K562 (cell line): ENCODE measurements at regions not wholly inside any gene's neighbourhood (a gene's known extent, or its start where the extent isn't known, plus 50 kb on each side); places are given as distances from the start of the nearest gene placed in this dataset.

Source experiments
- ATAC-seq: fragments of 200-7000 bp; cut with Tn5 transposase; 3 replicates; pipeline ENCODE4 v1.9.1; 2020; ENCODE audit warnings: moderate library complexity
- BruUV-seq: library from RNA; stranded (reverse); fragments of 400-500 nt; replicated peaks from 2 replicates; lab custom pipeline; 2021; lab: Mats Ljungman, UMichigan
- CTCF ChIA-PET: fragments of 300-600 bp; formaldehyde crosslinking; extraction: SDS; loops from one replicate; lab custom pipeline; 2021; ENCODE audit warnings: low intra/inter-chr PET ratio; lab: Yijun Ruan, JAX
- POLR2A ChIA-PET: fragments of 300-600, 350-650 bp; sonication (Branson Sonifier 250); formaldehyde crosslinking; extraction: SDS; loops from one replicate; lab custom pipeline; 2021; ENCODE audit warnings: antibody characterized with exemption, inconsistent platforms; lab: Yijun Ruan, JAX
- DNase-seq, 4 experiments: peaks; one replicate each; pipeline versions ENCODE4 v3.0.0 to v3.0.0-alpha.2; 2011 to 2018; ENCODE audit warnings: low spot score in 3 of 4, mixed read lengths in 3 of 4; ENCODE audit errors: extremely low read depth in 1 of 4
- FAIRE-seq: peaks from 2 replicates; lab custom pipeline; 2011; peaks lifted over from hg19 to GRCh38; lab: Jason Lieb, UNC
- H2AFZ ChIP-seq: 2 replicates; pipeline ENCODE4 v1.6.0; 2011; ENCODE audit warnings: low read depth, low read length, control low read depth, inconsistent platforms
- H3K27ac ChIP-seq: fragments of 200-600 bp; 3 replicates; pipeline ENCODE4 v1.8.0; 2011; ENCODE audit warnings: low read depth, mild to moderate bottlenecking, control low read depth, inconsistent platforms, low read length, moderate library complexity, mixed read lengths; ENCODE audit errors: extremely low read depth
- H3K27me3 ChIP-seq, 2 experiments: fragments of 300-600 bp in 1 of 2; 2 replicates in 1 of 2; 3 replicates in 1 of 2; pipeline versions ENCODE4 v1.6.0 to v1.8.0; 2011; ENCODE audit warnings: inconsistent platforms in 2 of 2, low read length in 2 of 2, mild to moderate bottlenecking in 1 of 2, mixed read lengths in 1 of 2, moderate library complexity in 1 of 2; ENCODE audit not compliant: control insufficient read depth in 2 of 2, insufficient read depth in 2 of 2
- H3K36me3 ChIP-seq: fragments of 300-600 bp; 3 replicates; pipeline ENCODE4 v1.8.0; 2011; ENCODE audit warnings: mild to moderate bottlenecking, low read length, inconsistent platforms; ENCODE audit not compliant: control insufficient read depth, insufficient read depth
- H3K4me1 ChIP-seq, 2 experiments: fragments of 200-600 bp in 1 of 2; replicated peaks in 1 of 2; 2 replicates in 1 of 2; 3 replicates in 1 of 2; pipeline versions ENCODE4 v1.5.1 to v1.8.0; 2011; ENCODE audit warnings: inconsistent platforms in 2 of 2, low read length in 2 of 2, mild to moderate bottlenecking in 1 of 2, mixed read lengths in 1 of 2, moderate library complexity in 1 of 2; ENCODE audit not compliant: control insufficient read depth in 2 of 2, insufficient read depth in 2 of 2
- H3K4me2 ChIP-seq: 2 replicates; pipeline ENCODE4 v1.6.1; 2011; ENCODE audit warnings: low read length, control low read depth, inconsistent platforms, mixed read lengths; ENCODE audit not compliant: insufficient read depth
- H3K4me3 ChIP-seq: fragments of 200-600 bp; sonication (generic), shearing (Covaris generic); 2 replicates; pipeline ENCODE4 v1.5.1; 2016; ENCODE audit warnings: control low read depth, inconsistent platforms
- H3K79me2 ChIP-seq: fragments of 200-600 bp; 3 replicates; pipeline ENCODE4 v1.8.0; 2011; ENCODE audit warnings: low read length, inconsistent platforms; ENCODE audit not compliant: control insufficient read depth, insufficient read depth
- H3K9ac ChIP-seq, 2 experiments: 2 replicates each; pipeline versions ENCODE4 v1.6.0 to v1.6.1; 2011; ENCODE audit warnings: low read depth in 2 of 2, low read length in 2 of 2, control low read depth in 1 of 2, inconsistent platforms in 1 of 2, mild to moderate bottlenecking in 1 of 2, mixed read lengths in 1 of 2; ENCODE audit not compliant: insufficient read depth in 1 of 2
- H3K9me1 ChIP-seq: one replicate; pipeline ENCODE4 v1.6.0; 2011; ENCODE audit warnings: inconsistent platforms, mild to moderate bottlenecking, low read length, moderate library complexity; ENCODE audit not compliant: control insufficient read depth, insufficient read depth
- H3K9me3 ChIP-seq: replicated peaks from 2 replicates; pipeline ENCODE4 v1.5.1; 2011; ENCODE audit warnings: low read depth, low read length, inconsistent platforms; ENCODE audit not compliant: control insufficient read depth, insufficient read depth
- H4K20me1 ChIP-seq: replicated peaks from 2 replicates; pipeline ENCODE4 v1.6.1; 2011; ENCODE audit warnings: low read length, inconsistent platforms, mixed read lengths; ENCODE audit not compliant: control insufficient read depth, insufficient read depth
- ATF7 ChIP-seq: fragments of 450-650 bp; IDR thresholded peaks from 2 replicates; pipeline ENCODE4 v1.7.1; 2014; ENCODE audit warnings: mild to moderate bottlenecking, moderate library complexity
- C11orf30 ChIP-seq: fragments of 450-650 bp; IDR thresholded peaks from 2 replicates; pipeline ENCODE4 v1.6.1; 2016; ENCODE audit warnings: low read depth, mild to moderate bottlenecking
- CBX2 ChIP-seq: fragments of 200-600 bp; sonication (generic); IDR thresholded peaks from one replicate; pipeline ENCODE4 v1.6.1; 2012; ENCODE audit warnings: mild to moderate bottlenecking, low read length, inconsistent platforms; ENCODE audit not compliant: insufficient read depth, poor library complexity, severe bottlenecking
- DNMT1 ChIP-seq: fragments of 450-650 bp; IDR thresholded peaks from 2 replicates; pipeline ENCODE4 v1.6.1; 2016; ENCODE audit warnings: antibody characterized with exemption, mild to moderate bottlenecking
- KDM1A ChIP-seq, 2 experiments: fragments of 450-650 bp; IDR thresholded peaks; 2 replicates each; pipeline ENCODE4 v1.6.1; 2016; ENCODE audit warnings: mild to moderate bottlenecking in 2 of 2
- MEIS2 ChIP-seq: fragments of 450-650 bp; IDR thresholded peaks from 2 replicates; pipeline ENCODE4 v1.6.1; 2014; ENCODE audit warnings: mild to moderate bottlenecking; ENCODE audit not compliant: partially characterized antibody
- MTF1 ChIP-seq: fragments of 250-450 bp; sonication (Bioruptor Pico); IDR thresholded peaks from 2 replicates; pipeline ENCODE4 v1.9.0; 2021; ENCODE audit warnings: moderate library complexity, mild to moderate bottlenecking, inconsistent platforms, borderline replicate concordance
- NCOA6 ChIP-seq: fragments of 450-650 bp; IDR thresholded peaks from 2 replicates; pipeline ENCODE4 v1.6.1; 2017; ENCODE audit warnings: mild to moderate bottlenecking
- NFE2 ChIP-seq: IDR thresholded peaks from 2 replicates; pipeline ENCODE4 v1.6.1; 2014; ENCODE audit warnings: antibody characterized with exemption, low read depth
- PPARD ChIP-seq: fragments of 250-450 bp; sonication (Bioruptor Pico); IDR thresholded peaks from 2 replicates; pipeline ENCODE4 v1.8.0; 2022; ENCODE audit warnings: inconsistent platforms, mild to moderate bottlenecking, moderate library complexity
- SOX6 ChIP-seq: fragments of 450-650 bp; IDR thresholded peaks from 2 replicates; pipeline ENCODE4 v1.6.1; 2014; ENCODE audit warnings: mild to moderate bottlenecking
- TCF3 ChIP-seq: sonication (generic); formaldehyde crosslinking; IDR thresholded peaks from 2 replicates; pipeline ENCODE4 v1.4.0; 2020; ENCODE audit warnings: mild to moderate bottlenecking, missing genetic modification reagents
- ZBTB1 ChIP-seq: sonication (generic); formaldehyde crosslinking; IDR thresholded peaks from 2 replicates; pipeline ENCODE4 v1.8.1; 2023; ENCODE audit warnings: missing genetic modification reagents, low read depth, mild to moderate bottlenecking, borderline replicate concordance
- ZBTB17 ChIP-seq: fragments of 450-650 bp; formaldehyde crosslinking; IDR thresholded peaks from 2 replicates; pipeline ENCODE4 v1.4.0; 2020; ENCODE audit warnings: mild to moderate bottlenecking
- ZBTB7A ChIP-seq: IDR thresholded peaks from 2 replicates; pipeline ENCODE4 v1.6.1; 2011; ENCODE audit warnings: low read depth, mild to moderate bottlenecking, low read length, moderate library complexity, borderline replicate concordance; ENCODE audit not compliant: control insufficient read depth
- ZNF253 ChIP-seq: fragments of 250-450 bp; sonication (Bioruptor Pico); conservative IDR thresholded peaks from 2 replicates; pipeline ENCODE4 v1.6.1; 2021; ENCODE audit warnings: mild to moderate bottlenecking
- ZNF311 ChIP-seq: fragments of 250-450 bp; sonication (Bioruptor Pico); IDR thresholded peaks from 2 replicates; pipeline ENCODE4 v1.4.0; 2020; ENCODE audit warnings: mild to moderate bottlenecking, moderate library complexity
- ZNF583 ChIP-seq: fragments of 250-450 bp; sonication (Bioruptor Pico); IDR thresholded peaks from 2 replicates; pipeline ENCODE4 v1.4.0; 2020
- ZNF695 ChIP-seq: fragments of 450-650 bp; formaldehyde crosslinking; IDR thresholded peaks from 2 replicates; pipeline ENCODE4 v1.4.0; 2020; ENCODE audit warnings: mild to moderate bottlenecking, moderate library complexity
- ZZZ3 ChIP-seq: fragments of 450-650 bp; IDR thresholded peaks from 2 replicates; pipeline ENCODE4 v1.6.1; 2016; ENCODE audit warnings: antibody characterized with exemption, mild to moderate bottlenecking, moderate library complexity
- WGBS: fragments of 100-300 bp; shearing (Covaris generic); methylation state at CpG from one replicate; pipeline ENCODE4 v1.1.6; 2016; ENCODE audit warnings: low coverage, mixed read lengths; ENCODE audit not compliant: insufficient coverage; ENCODE audit errors: missing lambda C conversion rate; 5-methylcytosine and 5-hydroxymethylcytosine counted together
- in situ Hi-C: fragments of 300-500 bp; cut with MboI; formaldehyde crosslinking; loops from 4 replicates; pipeline ENCODE4 v1.15.0; 2018; ENCODE audit warnings: inconsistent platforms, mixed read lengths
- intact Hi-C: fragments of 100-400 bp; cut with micrococcal nuclease; formaldehyde crosslinking; loops from 2 replicates; pipeline ENCODE4 v1.14.2; 2022
- TF ChIP-seq, protein P1 (sequence below): sonication (generic); formaldehyde crosslinking; IDR thresholded peaks from 2 replicates; pipeline ENCODE4 v1.8.1; 2023; ENCODE audit warnings: mild to moderate bottlenecking, missing genetic modification reagents
- TF ChIP-seq, protein P2 (sequence below), 2 experiments: fragments of 450-650 bp in 1 of 2; sonication (generic) in 1 of 2; formaldehyde crosslinking; conservative IDR thresholded peaks; 2 replicates each; pipeline versions ENCODE4 v1.4.0 to v1.8.1; 2020 to 2022; ENCODE audit warnings: mild to moderate bottlenecking in 1 of 2, missing genetic modification reagents in 1 of 2
- TF ChIP-seq, protein P3 (sequence below), 2 experiments: fragments of 450-650 bp in 1 of 2; sonication (generic) in 1 of 2; formaldehyde crosslinking in 1 of 2; IDR thresholded peaks in 1 of 2; conservative IDR thresholded peaks in 1 of 2; 2 replicates each; pipeline versions ENCODE4 v1.6.1 to v1.8.1; 2016 to 2023; ENCODE audit warnings: mild to moderate bottlenecking in 2 of 2, moderate library complexity in 2 of 2, inconsistent platforms in 1 of 2, missing genetic modification reagents in 1 of 2

DNA sequence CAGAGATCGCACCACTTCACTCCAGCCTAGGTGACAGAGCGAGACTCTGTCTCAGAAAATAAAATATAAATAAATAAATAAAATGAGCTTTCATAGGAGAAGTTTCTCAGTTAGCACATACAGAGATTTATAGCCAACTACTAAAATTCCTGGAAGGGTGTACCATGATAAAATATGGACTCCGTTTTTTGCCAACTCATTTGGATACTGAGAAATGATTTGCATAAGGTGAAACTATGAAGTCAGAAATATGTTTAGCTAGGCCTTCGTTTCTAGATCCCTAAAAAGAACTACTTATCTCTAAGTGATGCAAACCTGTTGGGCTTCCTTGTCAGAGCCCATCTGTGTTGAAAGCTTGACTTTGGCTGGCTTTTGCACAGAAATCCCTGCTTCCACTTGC, 56.9 kb upstream of the SLC1A1 start:
- Histone ChIP-seq H3K27me3 (no peaks in the 10 kb centered on the region), H3K79me2 (no peaks in the 10 kb centered on the region), H3K27ac (no peak overlapping the region), H3K4me3 (no peak overlapping the region), H3K4me1 (no peaks in the 10 kb centered on the region), H3K9me1 (no peaks in the 10 kb centered on the region), H4K20me1 (no peaks in the 10 kb centered on the region), H3K9me3 (no peaks in the 10 kb centered on the region), H2AFZ (no peak overlapping the region), H3K4me2 (no peak overlapping the region), H3K36me3 (no peaks in the 10 kb centered on the region), H3K9ac (no peak overlapping the region)
- intact Hi-C loops (no loop called here), in situ Hi-C loops (no loop called here)
- ATAC-seq (no peak; the same call in 2 of the 3 replicates), DNase-seq (peak in 1 of 4 experiments; percentile 5), FAIRE-seq (no peak)
- CTCF ChIA-PET: no interaction called here
- no TSS peak for BruUV-seq
- WGBS: 24% methylated on average over 4 of the region's 4 CpGs
- POLR2A ChIA-PET: no interaction called here
- TF ChIP-seq ATF7 (0 out of 2 replicates have a peak, but pooled peaks have one; percentile 13), PPARD (CRISPR knock-in tag) (no peak), ZNF253 (no peak), ZBTB1 (CRISPR knock-in tag) (no peak), MEIS2 (peak; percentile 59), ZNF695 (CRISPR knock-in tag) (no peak), ZBTB17 (no peak), SOX6 (no peak), MTF1 (CRISPR knock-in tag) (no peak), ZNF583 (CRISPR knock-in tag) (no peak), DNMT1 (no peak), ZZZ3 (no peak), TCF3 (CRISPR knock-in tag) (no peak), C11orf30 (peak; percentile 76), KDM1A (IDR thresholded peaks at IDR 0.05) (no peak), NCOA6 (no peak), ZBTB7A (no peak), NFE2 (peak; percentile 57), ZNF311 (no peak), CBX2 (no peak)
- TF ChIP-seq, protein P1, sequence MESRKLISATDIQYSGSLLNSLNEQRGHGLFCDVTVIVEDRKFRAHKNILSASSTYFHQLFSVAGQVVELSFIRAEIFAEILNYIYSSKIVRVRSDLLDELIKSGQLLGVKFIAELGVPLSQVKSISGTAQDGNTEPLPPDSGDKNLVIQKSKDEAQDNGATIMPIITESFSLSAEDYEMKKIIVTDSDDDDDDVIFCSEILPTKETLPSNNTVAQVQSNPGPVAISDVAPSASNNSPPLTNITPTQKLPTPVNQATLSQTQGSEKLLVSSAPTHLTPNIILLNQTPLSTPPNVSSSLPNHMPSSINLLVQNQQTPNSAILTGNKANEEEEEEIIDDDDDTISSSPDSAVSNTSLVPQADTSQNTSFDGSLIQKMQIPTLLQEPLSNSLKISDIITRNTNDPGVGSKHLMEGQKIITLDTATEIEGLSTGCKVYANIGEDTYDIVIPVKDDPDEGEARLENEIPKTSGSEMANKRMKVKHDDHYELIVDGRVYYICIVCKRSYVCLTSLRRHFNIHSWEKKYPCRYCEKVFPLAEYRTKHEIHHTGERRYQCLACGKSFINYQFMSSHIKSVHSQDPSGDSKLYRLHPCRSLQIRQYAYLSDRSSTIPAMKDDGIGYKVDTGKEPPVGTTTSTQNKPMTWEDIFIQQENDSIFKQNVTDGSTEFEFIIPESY (CRISPR knock-in tag): no peak
- TF ChIP-seq, protein P2, sequence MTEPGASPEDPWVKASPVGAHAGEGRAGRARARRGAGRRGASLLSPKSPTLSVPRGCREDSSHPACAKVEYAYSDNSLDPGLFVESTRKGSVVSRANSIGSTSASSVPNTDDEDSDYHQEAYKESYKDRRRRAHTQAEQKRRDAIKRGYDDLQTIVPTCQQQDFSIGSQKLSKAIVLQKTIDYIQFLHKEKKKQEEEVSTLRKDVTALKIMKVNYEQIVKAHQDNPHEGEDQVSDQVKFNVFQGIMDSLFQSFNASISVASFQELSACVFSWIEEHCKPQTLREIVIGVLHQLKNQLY (CRISPR knock-in tag; conservative IDR thresholded peaks at IDR 0.05): no peak
- TF ChIP-seq, protein P3, sequence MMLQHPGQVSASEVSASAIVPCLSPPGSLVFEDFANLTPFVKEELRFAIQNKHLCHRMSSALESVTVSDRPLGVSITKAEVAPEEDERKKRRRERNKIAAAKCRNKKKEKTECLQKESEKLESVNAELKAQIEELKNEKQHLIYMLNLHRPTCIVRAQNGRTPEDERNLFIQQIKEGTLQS (IDR thresholded peaks at IDR 0.05): peak; percentile 14; the same call in 1 of the 2 replicates
- TF ChIP-seq, protein P3 (CRISPR knock-in tag; conservative IDR thresholded peaks at IDR 0.05): no peak
